Kidney (tissue), 13 donors: ENCODE measurements at regions not wholly inside any gene's neighbourhood (a gene's known extent, or its start where the extent isn't known, plus 50 kb on each side); places are given as distances from the start of the nearest gene placed in this dataset.

ENCODE experiments used
- DNase-seq, 5 donors: peaks; one replicate each; pipeline ENCODE4 v3.0.0-alpha.2; 2013 to 2020
- FAIRE-seq: peaks from 2 replicates; lab custom pipeline; 2012; peaks lifted over from hg19 to GRCh38; lab: Jason Lieb, UNC
- H3K27ac ChIP-seq, 2 donors: one replicate each; pipeline ENCODE4 v1.7.0; 2013; ENCODE audit warnings: low read depth in 2 of 2, low read length in 2 of 2, inconsistent platforms in 1 of 2
- H3K27me3 ChIP-seq: one replicate; pipeline ENCODE4 v1.7.1; 2013; ENCODE audit warnings: low read length, inconsistent platforms; ENCODE audit not compliant: control insufficient read depth, insufficient read depth
- H3K36me3 ChIP-seq, 3 donors: one replicate each; pipeline versions ENCODE4 v1.7.0 to v1.7.1; 2013; ENCODE audit warnings: low read length in 3 of 3, control low read depth in 1 of 3, inconsistent platforms in 1 of 3; ENCODE audit not compliant: insufficient read depth in 3 of 3, control insufficient read depth in 2 of 3
- H3K4me1 ChIP-seq, 3 donors: one replicate each; pipeline versions ENCODE4 v1.7.0 to v1.7.1; 2013; ENCODE audit warnings: low read length in 3 of 3, inconsistent platforms in 1 of 3, low read depth in 1 of 3; ENCODE audit not compliant: control insufficient read depth in 2 of 3, insufficient read depth in 2 of 3
- H3K4me3 ChIP-seq, 3 donors: one replicate each; pipeline versions ENCODE4 v1.7.0 to v1.8.1; 2013; ENCODE audit warnings: low read length in 3 of 3, control low read depth in 1 of 3, inconsistent platforms in 1 of 3
- H3K9ac ChIP-seq, 3 donors: one replicate each; pipeline versions ENCODE4 v1.7.0 to v1.7.1; 2013; ENCODE audit warnings: low read length in 3 of 3, control low read depth in 1 of 3, inconsistent platforms in 1 of 3
- H3K9me3 ChIP-seq, 3 donors: one replicate each; pipeline versions ENCODE4 v1.7.0 to v1.7.1; 2013; ENCODE audit warnings: low read length in 3 of 3, control low read depth in 1 of 3, inconsistent platforms in 1 of 3; ENCODE audit not compliant: control insufficient read depth in 2 of 3, insufficient read depth in 1 of 3
- CTCF ChIP-seq: IDR thresholded peaks from 3 replicates; pipeline ENCODE4 v1.5.1; 2012; ENCODE audit warnings: mild to moderate bottlenecking, moderate library complexity, borderline replicate concordance; ENCODE audit not compliant: insufficient read depth; ENCODE audit errors: extremely low read depth
- intact Hi-C: fragments of 100-400 bp; cut with DNase I; formaldehyde crosslinking; loops from one replicate; pipeline ENCODE4 v1.11.1; 2022
- donor health status: control.
- donor health status: control.
- donor health status: control.
- donor health status: control.
- donor health status: control.
- donor health status: DM: yes; HTN: yes; CAD: no.
- donor health status: Normal renal cell carcinoma (clear cell type).

GRCh38 chr2:59590798-59591197 lies 962.7 kb downstream of the BCL11A start:
- no peak for TF ChIP-seq CTCF
- DNase-seq (peak in 2 of 5 donors; percentile 36 to 67), FAIRE-seq (no peak)
- intact Hi-C loops = no loop called here
- no peaks in the 10 kb centered on the region for H3K36me3 ChIP-seq
- no peaks in the 10 kb centered on the region for H3K9me3 ChIP-seq
- no peak overlapping the region for H3K9ac ChIP-seq
- H3K4me1 ChIP-seq = peaks cover 0 to 3% (median 0%) of the 10 kb centered on the region in 3 donors
- H3K27me3 ChIP-seq = no peaks in the 10 kb centered on the region
- no peak overlapping the region for H3K4me3 ChIP-seq
- H3K27ac ChIP-seq = no peak overlapping the region

- H3K4me3 ChIP-seq = no peak overlapping the region
- TF ChIP-seq CTCF = no peak
- peaks cover 0 to 3% (median 0%) of the 10 kb centered on the region in 3 donors for H3K4me1 ChIP-seq
- H3K27ac ChIP-seq = no peak overlapping the region
- no peaks in the 10 kb centered on the region for H3K9me3 ChIP-seq
- FAIRE-seq (no peak), DNase-seq (peak in 1 of 5 donors; percentile 21)
- H3K36me3 ChIP-seq = no peaks in the 10 kb centered on the region
- no peak overlapping the region for H3K9ac ChIP-seq
- intact Hi-C loops = no loop called here
- no peaks in the 10 kb centered on the region for H3K27me3 ChIP-seq
These were observed 963.6 kb downstream of the BCL11A start for GRCh38 chr2:59589881-59590280.

DNA sequence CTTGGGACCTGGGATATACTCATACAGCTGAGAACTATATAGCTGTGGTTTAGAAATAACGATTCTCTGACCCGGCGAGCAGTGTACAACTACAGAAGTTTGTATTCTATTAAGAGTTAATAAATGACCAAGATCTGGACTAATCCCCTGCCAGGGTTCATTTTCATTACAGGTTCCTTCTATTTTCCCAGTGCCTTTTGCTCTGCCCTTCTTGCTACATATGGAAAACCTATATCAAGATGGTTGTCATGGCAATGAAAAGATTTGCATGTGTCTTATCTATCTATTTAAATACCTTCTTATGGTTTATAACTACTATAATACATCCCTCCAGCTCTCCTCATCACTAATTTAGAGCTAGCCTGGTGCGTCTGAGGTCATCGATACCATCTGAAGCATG lies 965.2 kb downstream of the BCL11A start:
- FAIRE-seq (no peak), DNase-seq (peak in 2 of 5 donors; percentile 21 to 28)
- no peak for TF ChIP-seq CTCF
- H3K9ac ChIP-seq = no peak overlapping the region
- no peaks in the 10 kb centered on the region for H3K27me3 ChIP-seq
- H3K4me1 ChIP-seq = peaks cover 0 to 3% (median 0%) of the 10 kb centered on the region in 3 donors
- H3K4me3 ChIP-seq = no peak overlapping the region
- intact Hi-C loops = no loop called here
- H3K9me3 ChIP-seq = no peaks in the 10 kb centered on the region
- H3K27ac ChIP-seq = no peak overlapping the region
- no peaks in the 10 kb centered on the region for H3K36me3 ChIP-seq

- Histone ChIP-seq H3K27me3 (no peaks in the 10 kb centered on the region), H3K4me3 (no peak overlapping the region), H3K4me1 (peaks cover 0 to 3% (median 0%) of the 10 kb centered on the region in 3 donors), H3K36me3 (no peaks in the 10 kb centered on the region), H3K27ac (no peak overlapping the region), H3K9ac (no peak overlapping the region), H3K9me3 (no peaks in the 10 kb centered on the region)
- TF ChIP-seq CTCF = no peak
- intact Hi-C loops = no loop called here
- DNase-seq (no peak), FAIRE-seq (no peak)
These were observed 967.3 kb downstream of the BCL11A start for GRCh38 chr2:59586176-59586575.
